Right lobe of liver (tissue), 6 donors: ENCODE measurements at regions not wholly inside any gene's neighbourhood (a gene's known extent, or its start where the extent isn't known, plus 50 kb on each side); places are given as distances from the start of the nearest gene placed in this dataset.

ENCODE experiments used
- ATAC-seq, 4 donors: fragments of 200-7000 bp; cut with Tn5 transposase; one replicate each; pipeline ENCODE4 v1.9.1; 2020; ENCODE audit warnings: mild to moderate bottlenecking in 4 of 4, moderate library complexity in 4 of 4
- DNase-seq, 3 donors: peaks; one replicate each; pipeline ENCODE4 v3.0.0-alpha.2; 2020
- H3K27ac ChIP-seq, 3 donors: fragments of 200-600 bp; one replicate each; pipeline ENCODE4 v1.8.0; 2022
- H3K27me3 ChIP-seq, 2 donors: fragments of 200-600 bp; one replicate each; pipeline ENCODE4 v1.8.0; 2022
- H3K36me3 ChIP-seq, 4 donors: fragments of 200-600 bp; sonication (generic) in 1 of 4; one replicate each; pipeline versions ENCODE4 v1.5.1 to v1.8.0; 2017 to 2022; ENCODE audit warnings: control low read depth in 1 of 4
- H3K4me1 ChIP-seq, 4 donors: fragments of 200-600 bp; sonication (generic) in 1 of 4; one replicate each; pipeline versions ENCODE4 v1.5.1 to v1.8.0; 2017 to 2022; ENCODE audit warnings: control low read depth in 1 of 4
- H3K4me3 ChIP-seq, 3 donors: fragments of 200-600 bp; one replicate each; pipeline ENCODE4 v1.8.0; 2022
- H3K9me3 ChIP-seq, 4 donors: fragments of 200-600 bp; sonication (generic) in 1 of 4; one replicate each; pipeline versions ENCODE4 v1.5.1 to v1.8.0; 2017 to 2022; ENCODE audit warnings: control low read depth in 1 of 4
- POLR2A ChIP-seq: fragments of 450-650 bp; IDR thresholded peaks from one replicate; pipeline ENCODE4 v1.6.1; 2017; ENCODE audit warnings: antibody characterized with exemption, mild to moderate bottlenecking
- WGBS: methylation state at CpG from one replicate; pipeline ENCODE4 v1.1.6; 2018; ENCODE audit warnings: low coverage, low lambda C conversion rate; ENCODE audit not compliant: insufficient coverage; ENCODE audit errors: missing lambda C conversion rate; 5-methylcytosine and 5-hydroxymethylcytosine counted together
- intact Hi-C, 2 donors: fragments of 100-400 bp; cut with DNase I; formaldehyde crosslinking; loops; one replicate each; pipeline versions ENCODE4 v1.11.2 to v1.14.1; 2022
- TF ChIP-seq, protein P1 (sequence below), 4 donors: fragments of 200-600 bp in 3 of 4; fragments of 450-650 bp in 1 of 4; IDR thresholded peaks; one replicate each; pipeline versions ENCODE4 v1.5.1 to v1.8.0; 2016 to 2022; ENCODE audit warnings: antibody characterized with exemption in 4 of 4, mild to moderate bottlenecking in 2 of 4
- donor health status: DM: no; HTN: yes; CAD: no.
- donor health status: DM: no; HTN: no; CAD: no.
- donor health status: DM: no; HTN: no; CAD: no.
- donor health status: DM: no; HTN: yes; CAD: no.
- donor health status: DM: no; HTN: yes; CAD: no.

DNA sequence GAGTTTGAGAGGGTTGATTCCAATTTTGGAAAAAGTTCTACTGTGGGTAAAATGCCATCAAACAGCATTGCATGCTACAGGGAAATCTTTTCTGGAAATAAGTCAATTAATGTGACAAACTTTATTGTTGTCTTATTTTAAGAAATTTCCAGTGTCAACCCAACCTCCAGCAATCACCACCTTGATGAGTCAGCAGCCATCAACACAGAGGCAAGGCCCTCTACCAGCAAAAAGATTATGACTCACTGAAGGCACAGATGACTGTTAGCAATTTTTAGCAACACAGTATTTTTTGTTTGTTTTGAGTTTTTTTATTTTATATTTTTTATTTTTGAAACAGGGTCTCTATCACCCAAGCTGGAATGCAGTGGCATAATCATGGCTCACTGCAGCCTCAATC lies 165.4 kb upstream of the C1QTNF7 start:
- no peak for DNase-seq
- no peaks in the 10 kb centered on the region for H3K9me3 ChIP-seq
- no peak for ATAC-seq
- no peak overlapping the region for H3K4me3 ChIP-seq
- intact Hi-C loops: no loop called here
- H3K36me3 ChIP-seq: no peaks in the 10 kb centered on the region
- H3K27ac ChIP-seq: no peak overlapping the region
- H3K27me3 ChIP-seq: no peaks in the 10 kb centered on the region
- TF ChIP-seq POLR2A: no peak
- TF ChIP-seq, protein P1, sequence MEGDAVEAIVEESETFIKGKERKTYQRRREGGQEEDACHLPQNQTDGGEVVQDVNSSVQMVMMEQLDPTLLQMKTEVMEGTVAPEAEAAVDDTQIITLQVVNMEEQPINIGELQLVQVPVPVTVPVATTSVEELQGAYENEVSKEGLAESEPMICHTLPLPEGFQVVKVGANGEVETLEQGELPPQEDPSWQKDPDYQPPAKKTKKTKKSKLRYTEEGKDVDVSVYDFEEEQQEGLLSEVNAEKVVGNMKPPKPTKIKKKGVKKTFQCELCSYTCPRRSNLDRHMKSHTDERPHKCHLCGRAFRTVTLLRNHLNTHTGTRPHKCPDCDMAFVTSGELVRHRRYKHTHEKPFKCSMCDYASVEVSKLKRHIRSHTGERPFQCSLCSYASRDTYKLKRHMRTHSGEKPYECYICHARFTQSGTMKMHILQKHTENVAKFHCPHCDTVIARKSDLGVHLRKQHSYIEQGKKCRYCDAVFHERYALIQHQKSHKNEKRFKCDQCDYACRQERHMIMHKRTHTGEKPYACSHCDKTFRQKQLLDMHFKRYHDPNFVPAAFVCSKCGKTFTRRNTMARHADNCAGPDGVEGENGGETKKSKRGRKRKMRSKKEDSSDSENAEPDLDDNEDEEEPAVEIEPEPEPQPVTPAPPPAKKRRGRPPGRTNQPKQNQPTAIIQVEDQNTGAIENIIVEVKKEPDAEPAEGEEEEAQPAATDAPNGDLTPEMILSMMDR (IDR thresholded peaks at IDR 0.05): no peak
- H3K4me1 ChIP-seq: no peaks in the 10 kb centered on the region

GRCh38 chr4:15270201-15270600 lies 157.6 kb upstream of the C1QTNF7 start:
- DNase-seq: no peak

DNA sequence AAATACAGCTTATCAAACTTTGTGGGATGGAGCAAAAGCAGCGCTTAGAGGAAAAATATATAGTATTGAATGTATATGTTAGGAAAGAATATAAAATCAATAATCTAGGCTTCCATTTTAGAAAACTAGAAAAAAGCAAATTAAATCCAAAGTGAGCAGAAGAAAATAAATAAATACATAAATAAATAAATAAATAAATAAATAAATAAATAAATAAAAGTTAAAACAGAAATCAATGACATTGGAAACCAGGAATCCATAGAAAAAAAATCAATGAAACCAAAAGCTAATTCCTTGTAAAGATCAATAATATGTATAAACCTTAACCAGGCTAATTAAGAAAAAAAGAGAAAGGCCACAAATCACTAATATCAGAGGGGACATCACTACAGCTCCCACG lies 141.8 kb upstream of the C1QTNF7 start:
- H3K4me1 ChIP-seq: no peaks in the 10 kb centered on the region
- ATAC-seq (no peak), DNase-seq (no peak)
- no peaks in the 10 kb centered on the region for H3K36me3 ChIP-seq
- H3K27me3 ChIP-seq: no peaks in the 10 kb centered on the region
- TF ChIP-seq POLR2A: no peak
- TF ChIP-seq, protein P1 (IDR thresholded peaks at IDR 0.05): no peak
- no peak overlapping the region for H3K27ac ChIP-seq
- intact Hi-C loops: no loop called here
- no peak overlapping the region for H3K4me3 ChIP-seq
- H3K9me3 ChIP-seq: no peaks in the 10 kb centered on the region
- 91% methylated on average over 2 of the region's 2 CpGs for WGBS

More at GRCh38 chr4:15270201-15270600, 157.6 kb upstream of the C1QTNF7 start:
- no peaks in the 10 kb centered on the region for H3K9me3 ChIP-seq
- no peak for ATAC-seq
- TF ChIP-seq, protein P1 (IDR thresholded peaks at IDR 0.05): no peak
- no peak for TF ChIP-seq POLR2A
- H3K27ac ChIP-seq: no peak overlapping the region
- no peak overlapping the region for H3K4me3 ChIP-seq
- no peaks in the 10 kb centered on the region for H3K27me3 ChIP-seq
- WGBS: 52% methylated on average over 2 of the region's 2 CpGs
- no peaks in the 10 kb centered on the region for H3K4me1 ChIP-seq
- intact Hi-C loops: no loop called here
- H3K36me3 ChIP-seq: no peaks in the 10 kb centered on the region

DNA sequence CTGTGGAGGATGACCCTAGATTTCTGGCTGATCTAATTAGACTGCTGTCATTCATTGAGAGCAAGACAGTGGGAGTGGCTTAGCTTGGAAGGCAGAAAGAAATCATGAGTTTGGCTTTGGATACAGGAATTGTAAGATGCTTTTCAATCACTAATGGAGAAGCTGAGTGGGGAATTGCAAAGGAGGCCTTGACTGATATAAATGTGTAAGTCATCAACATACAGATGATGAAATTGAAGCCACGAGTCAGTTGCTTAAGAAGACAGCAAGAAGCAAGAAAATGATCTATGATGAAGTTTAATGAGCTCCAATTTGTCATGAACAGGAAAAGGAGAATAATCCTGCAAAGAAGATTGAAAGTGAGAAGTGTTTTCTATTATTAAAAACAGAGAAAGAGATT lies 136.7 kb upstream of the C1QTNF7 start:
- Histone ChIP-seq H3K27ac (no peak overlapping the region), H3K9me3 (no peaks in the 10 kb centered on the region), H3K4me1 (no peaks in the 10 kb centered on the region), H3K36me3 (no peaks in the 10 kb centered on the region), H3K27me3 (no peaks in the 10 kb centered on the region), H3K4me3 (no peak overlapping the region)
- ATAC-seq (no peak), DNase-seq (no peak)
- intact Hi-C loops: no loop called here
- WGBS: 36% methylated on average over 1 of the region's 1 CpG
- TF ChIP-seq, protein P1 (IDR thresholded peaks at IDR 0.05): no peak
- no peak for TF ChIP-seq POLR2A

DNA sequence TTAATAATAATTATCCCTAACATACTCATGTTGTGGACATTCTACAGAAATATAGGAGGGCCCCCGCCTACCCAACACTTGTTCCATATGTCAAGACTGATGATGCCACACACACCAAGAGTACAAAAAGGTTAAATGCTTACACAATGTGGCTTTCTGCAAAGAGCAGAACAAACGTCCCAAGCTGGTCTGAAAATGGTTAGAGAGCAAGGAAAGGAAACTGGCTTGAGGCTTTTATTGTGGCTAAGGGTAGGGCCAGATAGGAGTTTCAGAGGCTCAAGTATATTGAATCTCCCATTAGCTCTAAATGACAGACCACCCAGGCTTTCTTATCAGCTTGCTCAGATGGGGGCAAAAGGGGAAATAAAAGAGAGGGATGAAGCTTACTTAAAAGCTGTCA lies 134.1 kb upstream of the C1QTNF7 start:
- intact Hi-C loops: no loop called here
- Histone ChIP-seq H3K36me3 (no peaks in the 10 kb centered on the region), H3K9me3 (no peaks in the 10 kb centered on the region), H3K27ac (no peak overlapping the region), H3K4me1 (no peaks in the 10 kb centered on the region), H3K27me3 (no peaks in the 10 kb centered on the region), H3K4me3 (no peak overlapping the region)
- WGBS: 46% methylated on average over 2 of the region's 2 CpGs
- no peak for ATAC-seq
- DNase-seq: no peak
- TF ChIP-seq, protein P1 (IDR thresholded peaks at IDR 0.05): no peak
- TF ChIP-seq POLR2A: no peak
